HEK293T (cell line): ENCODE measurements at regions not wholly inside any gene's neighbourhood (a gene's known extent, or its start where the extent isn't known, plus 50 kb on each side); places are given as distances from the start of the nearest gene placed in this dataset.

Experiments used
- CTCF ChIA-PET: fragments of 350-600 bp; formaldehyde crosslinking; extraction: SDS; loops from one replicate; lab custom pipeline; 2021; ENCODE audit warnings: antibody characterized with exemption, inconsistent platforms; lab: Yijun Ruan, JAX
- POLR2A ChIA-PET: fragments of 350-600 bp; formaldehyde crosslinking; extraction: SDS; loops from one replicate; lab custom pipeline; 2020; ENCODE audit warnings: antibody characterized with exemption, inconsistent platforms; lab: Yijun Ruan, JAX
- DNase-seq: peaks from one replicate; pipeline ENCODE4 v3.0.0; 2012; ENCODE audit warnings: mixed read lengths; ENCODE audit errors: extremely low spot score
- ARNT ChIP-seq: fragments of 450-650 bp; IDR thresholded peaks from 2 replicates; pipeline ENCODE4 v1.6.1; 2017; ENCODE audit warnings: mild to moderate bottlenecking
- BHLHE40 ChIP-seq: fragments of 450-650 bp; IDR thresholded peaks from 2 replicates; pipeline ENCODE4 v1.6.1; 2016; ENCODE audit warnings: mild to moderate bottlenecking, moderate library complexity, borderline replicate concordance
- CTBP1 ChIP-seq: fragments of 450-650 bp; IDR thresholded peaks from 2 replicates; pipeline ENCODE4 v1.6.1; 2016; ENCODE audit warnings: borderline replicate concordance
- ELF4 ChIP-seq: fragments of 450-650 bp; IDR thresholded peaks from 2 replicates; pipeline ENCODE4 v1.6.1; 2017; ENCODE audit warnings: antibody characterized with exemption
- FOXA1 ChIP-seq: fragments of 450-650 bp; IDR thresholded peaks from 2 replicates; pipeline ENCODE4 v1.6.1; 2016; ENCODE audit warnings: mild to moderate bottlenecking
- FOXK2 ChIP-seq: fragments of 450-650 bp; IDR thresholded peaks from 2 replicates; pipeline ENCODE4 v1.6.1; 2016; ENCODE audit warnings: mild to moderate bottlenecking
- FOXM1 ChIP-seq: fragments of 450-650 bp; IDR thresholded peaks from 2 replicates; pipeline ENCODE4 v1.6.1; 2017; ENCODE audit warnings: mild to moderate bottlenecking, borderline replicate concordance
- HDGF ChIP-seq: fragments of 450-650 bp; IDR thresholded peaks from 2 replicates; pipeline ENCODE4 v1.6.1; 2017; ENCODE audit warnings: antibody characterized with exemption, borderline replicate concordance
- L3MBTL2 ChIP-seq: fragments of 450-650 bp; conservative IDR thresholded peaks from 2 replicates; pipeline ENCODE4 v1.6.1; 2016; ENCODE audit warnings: mild to moderate bottlenecking
- LEF1 ChIP-seq: fragments of 450-650 bp; IDR thresholded peaks from 2 replicates; pipeline ENCODE4 v1.6.1; 2017; ENCODE audit warnings: mild to moderate bottlenecking, borderline replicate concordance
- NFRKB ChIP-seq: fragments of 450-650 bp; IDR thresholded peaks from 2 replicates; pipeline ENCODE4 v1.6.1; 2016; ENCODE audit warnings: mild to moderate bottlenecking, moderate library complexity
- SP1 ChIP-seq: fragments of 450-650 bp; IDR thresholded peaks from 2 replicates; pipeline ENCODE4 v1.6.1; 2017
- SUZ12 ChIP-seq: fragments of 450-650 bp; IDR thresholded peaks from 2 replicates; pipeline ENCODE4 v1.6.1; 2016; ENCODE audit warnings: mild to moderate bottlenecking
- TARDBP ChIP-seq: fragments of 450-650 bp; IDR thresholded peaks from 2 replicates; pipeline ENCODE4 v1.6.1; 2016
- ZNF384 ChIP-seq: fragments of 450-650 bp; IDR thresholded peaks from 2 replicates; pipeline ENCODE4 v1.6.1; 2016
- TF ChIP-seq, protein P1 (sequence below): fragments of 450-650 bp; IDR thresholded peaks from 2 replicates; pipeline ENCODE4 v1.6.1; 2016

DNA sequence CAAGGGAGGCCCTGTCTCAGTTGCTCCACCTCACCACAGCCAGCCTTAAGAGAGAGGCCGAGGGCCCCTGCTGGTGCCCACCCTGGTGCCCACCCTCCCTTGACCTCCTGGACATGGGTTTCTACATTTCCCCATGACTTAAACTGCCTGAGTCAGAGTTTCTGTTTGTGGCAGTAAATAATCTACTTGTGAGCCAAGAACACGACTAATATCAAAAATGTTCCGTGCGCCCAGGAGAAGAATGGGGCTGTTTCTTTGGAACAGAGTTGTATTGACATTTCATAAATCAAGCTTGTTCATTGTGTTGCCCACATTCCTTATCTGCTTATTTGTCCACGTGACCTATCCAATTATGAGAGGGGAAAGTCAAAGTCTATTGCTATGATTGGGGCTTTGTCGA is 143.5 kb downstream of the ANKRD60 start:
- ChIA-PET POLR2A (no interaction called here), CTCF (interaction anchor here (0.6 kb wide), 1 partner anchor 101 kb away, joined by 3 read pairs; no protein-coding TSS in a partner anchor)
- TF ChIP-seq BHLHE40 (no peak), SUZ12 (no peak), ARNT (no peak), ZNF384 (no peak), SP1 (no peak), FOXM1 (no peak), L3MBTL2 (no peak), FOXK2 (no peak), NFRKB (no peak), ELF4 (no peak), HDGF (no peak)
- TF ChIP-seq, protein P1, sequence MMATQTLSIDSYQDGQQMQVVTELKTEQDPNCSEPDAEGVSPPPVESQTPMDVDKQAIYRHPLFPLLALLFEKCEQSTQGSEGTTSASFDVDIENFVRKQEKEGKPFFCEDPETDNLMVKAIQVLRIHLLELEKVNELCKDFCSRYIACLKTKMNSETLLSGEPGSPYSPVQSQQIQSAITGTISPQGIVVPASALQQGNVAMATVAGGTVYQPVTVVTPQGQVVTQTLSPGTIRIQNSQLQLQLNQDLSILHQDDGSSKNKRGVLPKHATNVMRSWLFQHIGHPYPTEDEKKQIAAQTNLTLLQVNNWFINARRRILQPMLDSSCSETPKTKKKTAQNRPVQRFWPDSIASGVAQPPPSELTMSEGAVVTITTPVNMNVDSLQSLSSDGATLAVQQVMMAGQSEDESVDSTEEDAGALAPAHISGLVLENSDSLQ = no peak
- no peak for DNase-seq

GRCh38 chr20:58084566-58084965 is 143.9 kb downstream of the ANKRD60 start:
- ChIA-PET CTCF (no interaction called here), POLR2A (no interaction called here)
- no peak for DNase-seq
- TF ChIP-seq SP1 = no peak
- TF ChIP-seq FOXA1 = no peak
- no peak for TF ChIP-seq LEF1
- TF ChIP-seq CTBP1 = no peak
- no peak for TF ChIP-seq FOXK2

- CTCF ChIA-PET = no interaction called here
- POLR2A ChIA-PET = no interaction called here
- TF ChIP-seq CTBP1 (no peak), SP1 (no peak), TARDBP (no peak), FOXK2 (no peak), ZNF384 (no peak)
Measured at GRCh38 chr20:58081846-58082245, 146.6 kb downstream of the ANKRD60 start.

GRCh38 chr20:58078741-58079522 is 149.5 kb downstream of the ANKRD60 start:
- ChIA-PET CTCF (interaction anchor here (0.5 kb wide), 1 partner anchor 563 kb away, joined by 6 read pairs; no protein-coding TSS in a partner anchor), POLR2A (no interaction called here)
- TF ChIP-seq SUZ12 = no peak
- TF ChIP-seq FOXM1 = no peak
- no peak for TF ChIP-seq ELF4
- TF ChIP-seq ARNT = no peak
- no peak for TF ChIP-seq HDGF
- no peak for TF ChIP-seq FOXA1
- no peak for TF ChIP-seq SP1
- DNase-seq = no peak

More at GRCh38 chr20:58081846-58082245, 146.6 kb downstream of the ANKRD60 start:
- no peak for DNase-seq

GRCh38 chr20:58077282-58077681 is 151.2 kb downstream of the ANKRD60 start:
- ChIA-PET POLR2A (no interaction called here), CTCF (no interaction called here)
- no peak for DNase-seq
- TF ChIP-seq ELF4 (no peak), BHLHE40 (no peak), LEF1 (no peak), FOXA1 (no peak), CTBP1 (no peak), FOXK2 (no peak)

- TF ChIP-seq ARNT (no peak), SP1 (no peak), FOXA1 (no peak), L3MBTL2 (no peak), TARDBP (no peak), BHLHE40 (no peak), NFRKB (no peak)
- TF ChIP-seq, protein P1 = no peak
- ChIA-PET POLR2A (interaction anchor here (0.8 kb wide), 1 partner anchor 10 kb away, joined by 3 read pairs; no protein-coding TSS in a partner anchor), CTCF (interaction anchor here (2.0 kb wide), 1 partner anchor 11 kb away, joined by 9 read pairs; no protein-coding TSS in a partner anchor)
- DNase-seq = no peak
Measured at GRCh38 chr20:58076405-58076804, 152.0 kb downstream of the ANKRD60 start.

DNA sequence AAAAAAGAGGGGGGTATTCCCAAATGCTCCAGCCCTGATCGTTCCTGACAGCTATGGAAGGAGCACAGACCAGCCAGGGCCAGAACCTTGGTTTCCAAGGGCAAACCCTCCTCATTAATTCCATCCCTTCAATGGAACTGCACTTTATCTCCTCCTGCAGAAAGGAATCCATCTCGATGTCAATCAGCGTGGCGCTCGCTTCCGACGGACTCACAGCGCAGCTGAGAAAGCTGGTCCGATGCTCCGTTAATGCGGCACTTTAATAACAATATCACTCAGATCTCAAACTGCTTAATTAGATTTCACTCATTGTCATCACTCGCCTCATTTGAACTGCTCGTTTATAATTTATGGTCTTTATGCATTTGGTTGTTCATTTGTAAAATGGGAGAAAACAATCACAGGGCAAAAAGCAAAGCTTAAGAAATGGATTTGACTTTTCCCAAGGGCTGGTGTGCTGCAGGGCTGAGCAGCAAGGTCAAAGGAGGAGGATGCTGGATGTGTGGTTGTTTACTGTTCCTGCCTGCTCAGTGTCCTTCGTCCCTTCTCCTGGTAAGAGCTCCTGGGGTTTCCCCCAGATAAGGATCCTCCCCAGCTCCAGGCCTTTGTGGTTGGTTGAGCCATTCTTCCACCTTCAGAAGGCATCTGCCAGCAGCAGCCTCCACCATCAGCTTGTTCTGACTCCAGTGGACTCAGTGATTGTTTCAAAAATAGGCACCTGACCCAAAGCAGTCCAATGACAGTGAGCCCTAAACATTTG is 152.7 kb downstream of the ANKRD60 start:
- POLR2A ChIA-PET = interaction anchor here (0.8 kb wide), 1 partner anchor 11 kb away, joined by 3 read pairs; no protein-coding TSS in a partner anchor
- TF ChIP-seq NFRKB (no peak), SP1 (no peak), FOXK2 (no peak), SUZ12 (no peak), FOXM1 (no peak), BHLHE40 (no peak), TARDBP (no peak), L3MBTL2 (no peak), ELF4 (no peak), LEF1 (no peak), CTBP1 (no peak), ARNT (no peak), ZNF384 (no peak), HDGF (no peak), FOXA1 (no peak)
- TF ChIP-seq, protein P1 = no peak
- CTCF ChIA-PET = interaction anchor here (2.0 kb wide), 1 partner anchor 12 kb away, joined by 9 read pairs; no protein-coding TSS in a partner anchor
- no peak for DNase-seq
